Thyroid gland (tissue), 4 donors: ENCODE measurements at regions not wholly inside any gene's neighbourhood (a gene's known extent, or its start where the extent isn't known, plus 50 kb on each side); places are given as distances from the start of the nearest gene placed in this dataset.

Experiments
- DNase-seq, 2 donors: peaks; one replicate each; pipeline ENCODE4 v3.0.0-alpha.2; 2019
- H3K27ac ChIP-seq, 3 donors: fragments of 200-600 bp; sonication (generic); 1 replicate in 2 of 3; 2 replicates in 1 of 3; pipeline ENCODE4 v1.5.1; 2016 to 2019; ENCODE audit warnings: mild to moderate bottlenecking in 1 of 3, moderate library complexity in 1 of 3
- H3K27me3 ChIP-seq: fragments of 200-600 bp; sonication (generic); one replicate; pipeline ENCODE4 v1.5.1; 2019
- H3K36me3 ChIP-seq, 2 donors: fragments of 200-600 bp; sonication (generic); one replicate each; pipeline ENCODE4 v1.5.1; 2016 to 2019
- H3K4me1 ChIP-seq, 2 donors: fragments of 200-600 bp; sonication (generic); one replicate each; pipeline ENCODE4 v1.5.1; 2017 to 2019
- H3K4me3 ChIP-seq, 3 donors: fragments of 200-600 bp; sonication (generic); replicated peaks in 1 of 3; 1 replicate in 2 of 3; 2 replicates in 1 of 3; pipeline ENCODE4 v1.5.1; 2016; ENCODE audit warnings: mild to moderate bottlenecking in 1 of 3
- H3K9me3 ChIP-seq: fragments of 200-600 bp; sonication (generic); one replicate; pipeline ENCODE4 v1.5.1; 2017
- POLR2A ChIP-seq, 2 donors: fragments of 450-650 bp; IDR thresholded peaks; one replicate each; pipeline ENCODE4 v1.6.1; 2017; ENCODE audit warnings: antibody characterized with exemption in 2 of 2, mild to moderate bottlenecking in 2 of 2, moderate library complexity in 1 of 2
- WGBS, 2 donors: methylation state at CpG; one replicate each; pipeline ENCODE4 v1.1.5; 2017; 5-methylcytosine and 5-hydroxymethylcytosine counted together
- intact Hi-C: fragments of 100-400 bp; cut with DNase I; formaldehyde crosslinking; loops from one replicate; pipeline ENCODE4 v1.15.1; 2023
- TF ChIP-seq, protein P1 (sequence below), 6 experiments: fragments of 200-600 bp in 3 of 6; fragments of 450-650 bp in 3 of 6; sonication (generic) in 3 of 6; IDR thresholded peaks; one replicate each; pipeline ENCODE4 v1.5.1; 2016 to 2019; ENCODE audit warnings: antibody characterized with exemption in 6 of 6, mild to moderate bottlenecking in 2 of 6, inconsistent platforms in 1 of 6, moderate library complexity in 1 of 6

DNA sequence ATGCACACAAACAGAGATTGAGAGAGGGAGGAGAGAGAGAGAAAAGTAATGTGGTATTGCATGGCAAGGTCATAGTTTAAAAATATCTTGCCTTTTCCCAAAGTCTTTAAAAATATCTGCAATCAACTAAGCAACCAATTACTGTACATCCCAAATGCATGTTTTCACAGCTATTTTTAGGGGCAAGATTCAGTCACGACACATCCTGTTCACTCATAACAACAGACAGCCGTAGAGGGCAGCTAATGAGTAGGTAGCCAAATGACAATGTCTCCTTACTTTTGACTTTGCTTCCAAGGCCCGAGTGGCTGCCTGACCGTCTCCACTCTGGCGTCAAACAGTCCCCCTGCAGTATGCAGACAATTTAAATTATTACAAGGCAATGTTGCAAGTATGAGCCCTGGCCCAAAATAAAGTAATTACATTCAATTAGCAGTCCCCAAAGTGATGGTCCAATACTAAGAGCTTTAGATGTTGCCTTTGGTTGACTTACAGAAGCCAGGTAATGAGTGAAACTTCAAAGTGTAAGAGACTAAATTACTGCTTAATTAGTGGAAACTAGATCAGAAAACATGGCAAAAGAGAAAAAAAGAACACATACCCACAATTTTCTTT lies 162.9 kb downstream of the MBL2 start:
- Histone ChIP-seq H3K27me3 (no peaks in the 10 kb centered on the region), H3K4me3 (no peak overlapping the region), H3K4me1 (no peaks in the 10 kb centered on the region), H3K9me3 (no peaks in the 10 kb centered on the region), H3K36me3 (no peaks in the 10 kb centered on the region), H3K27ac (no peak overlapping the region)
- DNase-seq, result no peak
- TF ChIP-seq, protein P1, sequence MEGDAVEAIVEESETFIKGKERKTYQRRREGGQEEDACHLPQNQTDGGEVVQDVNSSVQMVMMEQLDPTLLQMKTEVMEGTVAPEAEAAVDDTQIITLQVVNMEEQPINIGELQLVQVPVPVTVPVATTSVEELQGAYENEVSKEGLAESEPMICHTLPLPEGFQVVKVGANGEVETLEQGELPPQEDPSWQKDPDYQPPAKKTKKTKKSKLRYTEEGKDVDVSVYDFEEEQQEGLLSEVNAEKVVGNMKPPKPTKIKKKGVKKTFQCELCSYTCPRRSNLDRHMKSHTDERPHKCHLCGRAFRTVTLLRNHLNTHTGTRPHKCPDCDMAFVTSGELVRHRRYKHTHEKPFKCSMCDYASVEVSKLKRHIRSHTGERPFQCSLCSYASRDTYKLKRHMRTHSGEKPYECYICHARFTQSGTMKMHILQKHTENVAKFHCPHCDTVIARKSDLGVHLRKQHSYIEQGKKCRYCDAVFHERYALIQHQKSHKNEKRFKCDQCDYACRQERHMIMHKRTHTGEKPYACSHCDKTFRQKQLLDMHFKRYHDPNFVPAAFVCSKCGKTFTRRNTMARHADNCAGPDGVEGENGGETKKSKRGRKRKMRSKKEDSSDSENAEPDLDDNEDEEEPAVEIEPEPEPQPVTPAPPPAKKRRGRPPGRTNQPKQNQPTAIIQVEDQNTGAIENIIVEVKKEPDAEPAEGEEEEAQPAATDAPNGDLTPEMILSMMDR (IDR thresholded peaks at IDR 0.05), result no peak
- no peak for TF ChIP-seq POLR2A (IDR thresholded peaks at IDR 0.05)
- WGBS, 2 donors, result 61 to 71% methylated on average over 5 of the region's 5 CpGs
- intact Hi-C loops, result no loop called here

GRCh38 chr10:52615331-52615730 lies 157.3 kb downstream of the MBL2 start:
- H3K4me1 ChIP-seq, result no peaks in the 10 kb centered on the region
- intact Hi-C loops, result no loop called here
- no peaks in the 10 kb centered on the region for H3K9me3 ChIP-seq
- no peaks in the 10 kb centered on the region for H3K36me3 ChIP-seq
- no peaks in the 10 kb centered on the region for H3K27me3 ChIP-seq
- TF ChIP-seq POLR2A (IDR thresholded peaks at IDR 0.05), result no peak
- TF ChIP-seq, protein P1 (IDR thresholded peaks at IDR 0.05), result no peak
- DNase-seq, result no peak
- no peak overlapping the region for H3K4me3 ChIP-seq
- no peak overlapping the region for H3K27ac ChIP-seq

DNA sequence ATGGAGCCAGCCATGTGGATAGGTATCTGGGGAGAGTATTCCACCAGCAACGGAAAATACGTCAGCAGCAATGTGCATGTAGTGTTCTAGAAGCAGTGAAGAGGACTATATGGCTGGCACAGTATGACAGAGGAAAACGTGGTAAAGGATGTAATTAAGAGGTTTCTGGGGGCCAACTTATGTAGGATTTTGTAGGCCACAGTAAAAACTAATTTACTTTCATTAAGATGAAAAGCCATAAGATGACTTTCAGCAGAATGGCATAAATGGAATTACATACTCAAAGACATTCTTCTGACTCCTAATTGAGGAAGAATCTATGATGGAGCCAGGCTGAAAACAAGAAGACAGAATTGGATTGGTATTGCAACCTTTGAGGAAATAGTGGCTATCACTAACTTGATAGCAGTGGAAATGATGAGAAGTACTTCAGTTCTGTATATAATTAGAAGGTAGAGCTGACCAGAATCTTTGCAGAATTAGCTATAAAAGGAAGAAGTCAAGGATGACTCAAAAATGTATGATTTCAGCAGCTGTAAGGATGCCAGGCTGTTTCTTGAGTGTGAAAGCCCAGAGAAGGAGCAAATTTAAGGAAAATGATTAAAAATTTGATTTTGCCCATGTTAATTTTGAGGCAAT lies 156.7 kb downstream of the MBL2 start:
- no peaks in the 10 kb centered on the region for H3K4me1 ChIP-seq
- intact Hi-C loops, result no loop called here
- DNase-seq, result no peak
- no peaks in the 10 kb centered on the region for H3K27me3 ChIP-seq
- H3K36me3 ChIP-seq, result no peaks in the 10 kb centered on the region
- TF ChIP-seq, protein P1 (IDR thresholded peaks at IDR 0.05), result no peak
- no peak for TF ChIP-seq POLR2A (IDR thresholded peaks at IDR 0.05)
- 76 to 77% methylated on average over 3 of the region's 3 CpGs for WGBS, 2 donors
- H3K4me3 ChIP-seq, result no peak overlapping the region
- H3K27ac ChIP-seq, result no peak overlapping the region
- no peaks in the 10 kb centered on the region for H3K9me3 ChIP-seq

DNA sequence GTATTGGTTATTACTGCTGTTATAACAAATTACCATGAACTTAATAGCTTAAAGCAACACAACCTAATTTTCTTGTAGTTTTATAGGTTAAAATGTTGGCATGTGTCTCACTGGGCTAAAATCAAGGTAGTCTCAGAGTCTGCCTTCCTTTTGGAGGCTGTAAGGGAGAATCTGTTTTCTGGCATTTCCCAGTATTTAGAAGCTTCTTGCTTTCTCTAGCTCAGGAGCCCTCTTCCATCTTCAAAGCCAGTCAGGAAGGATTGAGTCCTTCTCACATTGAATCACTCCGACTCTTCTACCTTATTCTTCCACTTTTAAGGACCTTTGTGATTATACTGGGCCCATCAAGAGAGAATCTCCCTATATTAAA lies 156.2 kb downstream of the MBL2 start:
- no peaks in the 10 kb centered on the region for H3K4me1 ChIP-seq
- intact Hi-C loops, result no loop called here
- H3K27ac ChIP-seq, result no peak overlapping the region
- DNase-seq, result no peak
- 0 to 95% methylated on average over 1 of the region's 1 CpG for WGBS, 2 donors
- no peak for TF ChIP-seq POLR2A (IDR thresholded peaks at IDR 0.05)
- TF ChIP-seq, protein P1 (IDR thresholded peaks at IDR 0.05), result no peak
- H3K36me3 ChIP-seq, result no peaks in the 10 kb centered on the region
- no peaks in the 10 kb centered on the region for H3K9me3 ChIP-seq
- H3K27me3 ChIP-seq, result no peaks in the 10 kb centered on the region
- no peak overlapping the region for H3K4me3 ChIP-seq

GRCh38 chr10:52617346-52617745 lies 155.2 kb downstream of the MBL2 start:
- no peak for DNase-seq
- 92 to 95% methylated on average over 1 of the region's 1 CpG for WGBS, 2 donors
- Histone ChIP-seq H3K4me1 (no peaks in the 10 kb centered on the region), H3K9me3 (no peaks in the 10 kb centered on the region), H3K27me3 (no peaks in the 10 kb centered on the region), H3K4me3 (no peak overlapping the region), H3K27ac (no peak overlapping the region), H3K36me3 (no peaks in the 10 kb centered on the region)
- intact Hi-C loops, result no loop called here
- TF ChIP-seq, protein P1 (IDR thresholded peaks at IDR 0.05), result no peak
- TF ChIP-seq POLR2A (IDR thresholded peaks at IDR 0.05), result no peak
